ENCODE measurements at regions not wholly inside any gene's neighbourhood (a gene's known extent, or its start where the extent isn't known, plus 50 kb on each side); places are given as distances from the start of the nearest gene placed in this dataset.
"Not testable (repeated sequence)": the region's sequence is repeated elsewhere in the genome, so short reads cannot be mapped to it uniquely, and the experiment has no call there.

DNA sequence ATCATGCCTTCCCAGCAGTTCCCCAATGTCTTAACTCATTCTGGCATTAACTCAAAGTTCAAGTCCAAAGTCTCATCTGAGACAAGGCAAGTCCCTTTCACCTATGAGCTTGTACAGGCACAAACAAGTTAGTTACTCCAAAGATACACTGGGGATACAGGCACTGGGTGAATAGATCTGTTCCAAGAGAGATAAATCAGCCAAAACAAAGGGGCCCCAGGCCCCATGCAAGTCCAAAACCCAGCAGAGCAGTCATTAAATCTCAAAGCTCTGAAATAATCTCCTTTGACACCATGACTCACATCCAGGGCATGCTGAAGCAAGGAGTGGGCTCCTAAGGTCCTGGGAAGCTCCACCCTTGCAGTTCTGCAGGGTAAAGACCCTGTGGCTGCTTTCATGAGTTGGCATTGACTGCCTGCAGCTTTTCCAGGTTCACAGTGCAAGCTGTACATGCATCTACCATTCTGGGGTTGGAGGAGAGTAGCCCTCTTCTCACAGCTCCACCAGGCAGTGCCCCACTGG lies 332.2 kb upstream of the KIF2B start:
- Histone ChIP-seq H3K9ac (ENCODE audit: low read depth, low read length) (no peak overlapping the region), H3K36me3 (ENCODE audit: insufficient read depth, low read length) (no peaks in the 10 kb centered on the region), H3K4me2 (ENCODE audit: low read length) (no peak overlapping the region), H3K9me3 (replicated peaks; ENCODE audit: low read length) (peaks cover 3% of the 10 kb centered on the region), H3K4me1 (ENCODE audit: control insufficient read depth, insufficient read depth, low read length) (no peaks in the 10 kb centered on the region), H3K4me3 (ENCODE audit: low read length) (no peak overlapping the region), H3K27me3 (ENCODE audit: control insufficient read depth, insufficient read depth, low read length) (no peaks in the 10 kb centered on the region)

GRCh38 chr17:53483704-53484103 lies 339.0 kb upstream of the KIF2B start:
- no peaks in the 10 kb centered on the region for H3K36me3 ChIP-seq (ENCODE audit: insufficient read depth, low read length)
- H3K4me2 ChIP-seq (ENCODE audit: low read length) = no peak overlapping the region
- no peak overlapping the region for H3K9ac ChIP-seq (ENCODE audit: low read depth, low read length)
- H3K4me1 ChIP-seq (ENCODE audit: control insufficient read depth, insufficient read depth, low read length) = no peaks in the 10 kb centered on the region
- H3K4me3 ChIP-seq (ENCODE audit: low read length) = no peak overlapping the region
- H3K27me3 ChIP-seq (ENCODE audit: control insufficient read depth, insufficient read depth, low read length) = no peaks in the 10 kb centered on the region
- no peaks in the 10 kb centered on the region for H3K9me3 ChIP-seq (replicated peaks; ENCODE audit: low read length)

GRCh38 chr17:53475002-53475401 lies 347.7 kb upstream of the KIF2B start:
- no peak overlapping the region for H3K9ac ChIP-seq (ENCODE audit: low read depth, low read length)
- H3K4me2 ChIP-seq (ENCODE audit: low read length) = no peak overlapping the region
- no peak overlapping the region for H3K4me3 ChIP-seq (ENCODE audit: low read length)
- no peaks in the 10 kb centered on the region for H3K36me3 ChIP-seq (ENCODE audit: insufficient read depth, low read length)
- H3K4me1 ChIP-seq (ENCODE audit: control insufficient read depth, insufficient read depth, low read length) = no peaks in the 10 kb centered on the region
- H3K9me3 ChIP-seq (replicated peaks; ENCODE audit: low read length) = no peaks in the 10 kb centered on the region
- no peaks in the 10 kb centered on the region for H3K27me3 ChIP-seq (ENCODE audit: control insufficient read depth, insufficient read depth, low read length)

DNA sequence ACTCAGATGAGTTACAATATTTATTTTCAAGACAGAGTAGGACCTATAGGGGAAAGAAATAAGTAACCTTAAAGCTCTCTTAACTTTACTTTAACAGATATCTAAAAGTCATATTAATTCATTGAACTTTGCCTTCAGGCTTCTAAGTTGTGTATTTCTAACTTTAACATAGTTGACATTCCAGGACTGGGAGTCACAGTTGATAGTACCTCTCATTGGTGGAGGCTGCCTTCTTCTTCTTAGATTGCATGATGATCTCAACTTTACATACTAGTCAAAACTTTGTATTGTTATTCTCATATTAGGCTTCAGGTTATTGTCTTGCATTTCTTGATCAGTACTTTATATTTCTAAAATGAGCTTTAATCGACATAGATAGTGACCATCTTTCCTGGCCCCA lies 350.1 kb upstream of the KIF2B start:
- Histone ChIP-seq H3K4me1 (ENCODE audit: control insufficient read depth, insufficient read depth, low read length) (no peaks in the 10 kb centered on the region), H3K4me2 (ENCODE audit: low read length) (no peak overlapping the region), H3K9me3 (replicated peaks; ENCODE audit: low read length) (no peaks in the 10 kb centered on the region), H3K36me3 (ENCODE audit: insufficient read depth, low read length) (no peaks in the 10 kb centered on the region), H3K4me3 (ENCODE audit: low read length) (no peak overlapping the region), H3K27me3 (ENCODE audit: control insufficient read depth, insufficient read depth, low read length) (no peaks in the 10 kb centered on the region), H3K9ac (ENCODE audit: low read depth, low read length) (no peak overlapping the region)

- H3K36me3 ChIP-seq (ENCODE audit: insufficient read depth, low read length) = no peaks in the 10 kb centered on the region
- no peaks in the 10 kb centered on the region for H3K4me1 ChIP-seq (ENCODE audit: control insufficient read depth, insufficient read depth, low read length)
- no peak overlapping the region for H3K4me2 ChIP-seq (ENCODE audit: low read length)
- no peak overlapping the region for H3K4me3 ChIP-seq (ENCODE audit: low read length)
- H3K9me3 ChIP-seq (replicated peaks; ENCODE audit: low read length) = no peaks in the 10 kb centered on the region
- no peak overlapping the region for H3K9ac ChIP-seq (ENCODE audit: low read depth, low read length)
- no peaks in the 10 kb centered on the region for H3K27me3 ChIP-seq (ENCODE audit: control insufficient read depth, insufficient read depth, low read length)
These were observed 351.2 kb upstream of the KIF2B start for GRCh38 chr17:53471514-53471913.

- Histone ChIP-seq H3K9ac (ENCODE audit: low read depth, low read length) (no peak overlapping the region), H3K9me3 (replicated peaks; ENCODE audit: low read length) (no peaks in the 10 kb centered on the region), H3K4me3 (ENCODE audit: low read length) (no peak overlapping the region), H3K4me2 (ENCODE audit: low read length) (no peak overlapping the region), H3K36me3 (ENCODE audit: insufficient read depth, low read length) (no peaks in the 10 kb centered on the region), H3K27me3 (ENCODE audit: control insufficient read depth, insufficient read depth, low read length) (no peaks in the 10 kb centered on the region), H3K4me1 (ENCODE audit: control insufficient read depth, insufficient read depth, low read length) (no peaks in the 10 kb centered on the region)
These were observed 352.1 kb upstream of the KIF2B start for GRCh38 chr17:53470626-53471025.

DNA sequence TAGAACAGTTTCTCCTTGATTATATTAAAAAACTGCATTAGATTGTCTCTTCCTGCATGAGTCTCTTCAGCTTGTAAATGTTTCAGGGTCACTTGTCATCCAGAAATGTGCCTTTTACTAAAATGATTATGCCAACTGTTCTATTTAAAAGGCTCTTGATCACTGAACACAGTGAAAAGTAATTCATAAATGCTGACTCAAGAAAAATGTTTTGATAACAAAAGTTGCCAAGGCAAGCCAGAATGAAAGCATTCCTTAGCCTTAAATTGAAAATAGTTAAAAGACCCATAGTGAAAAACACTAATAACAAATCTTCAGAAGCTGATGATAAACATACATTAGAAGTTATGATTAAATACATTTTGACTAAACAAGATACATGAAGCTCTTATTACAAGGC lies 356.0 kb upstream of the KIF2B start:
- H3K4me3 ChIP-seq (ENCODE audit: low read length) = no peak overlapping the region
- no peaks in the 10 kb centered on the region for H3K4me1 ChIP-seq (ENCODE audit: control insufficient read depth, insufficient read depth, low read length)
- H3K9me3 ChIP-seq (replicated peaks; ENCODE audit: low read length) = no peaks in the 10 kb centered on the region
- no peaks in the 10 kb centered on the region for H3K27me3 ChIP-seq (ENCODE audit: control insufficient read depth, insufficient read depth, low read length)
- H3K4me2 ChIP-seq (ENCODE audit: low read length) = no peak overlapping the region
- H3K9ac ChIP-seq (ENCODE audit: low read depth, low read length) = no peak overlapping the region
- no peaks in the 10 kb centered on the region for H3K36me3 ChIP-seq (ENCODE audit: insufficient read depth, low read length)

- H3K9me3 ChIP-seq (replicated peaks; ENCODE audit: low read length); H3K36me3 ChIP-seq (ENCODE audit: insufficient read depth, low read length); H3K9ac ChIP-seq (ENCODE audit: low read depth, low read length); H3K4me1 ChIP-seq (ENCODE audit: control insufficient read depth, insufficient read depth, low read length); H3K4me2 ChIP-seq (ENCODE audit: low read length); H3K27me3 ChIP-seq (ENCODE audit: control insufficient read depth, insufficient read depth, low read length); H3K4me3 ChIP-seq (ENCODE audit: low read length): not testable (repeated sequence)
These were observed 358.3 kb upstream of the KIF2B start for GRCh38 chr17:53464396-53464795.

DNA sequence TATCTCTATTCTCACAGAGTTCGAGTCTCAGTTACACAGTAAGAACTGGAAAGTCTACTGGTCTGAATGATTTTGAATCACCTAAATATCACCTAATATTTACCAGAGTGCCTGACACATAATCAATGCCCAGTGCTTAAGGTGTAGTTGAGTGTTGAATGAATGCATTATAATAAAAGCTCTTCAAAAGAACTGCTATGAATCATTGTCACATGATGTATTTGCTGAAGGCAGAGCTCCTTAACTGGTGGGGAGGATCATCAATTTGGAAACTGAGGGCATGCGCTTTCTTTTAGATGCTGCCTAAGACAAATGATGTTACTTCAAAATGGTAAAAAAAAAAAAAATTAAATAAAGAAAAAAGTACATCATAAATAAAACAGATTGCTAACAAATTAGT lies 359.4 kb upstream of the KIF2B start:
- Histone ChIP-seq H3K36me3 (ENCODE audit: insufficient read depth, low read length) (no peaks in the 10 kb centered on the region), H3K4me1 (ENCODE audit: control insufficient read depth, insufficient read depth, low read length) (no peaks in the 10 kb centered on the region), H3K4me3 (ENCODE audit: low read length) (no peak overlapping the region), H3K9me3 (replicated peaks; ENCODE audit: low read length) (no peaks in the 10 kb centered on the region), H3K27me3 (ENCODE audit: control insufficient read depth, insufficient read depth, low read length) (no peaks in the 10 kb centered on the region), H3K4me2 (ENCODE audit: low read length) (no peak overlapping the region), H3K9ac (ENCODE audit: low read depth, low read length) (no peak overlapping the region)

DNA sequence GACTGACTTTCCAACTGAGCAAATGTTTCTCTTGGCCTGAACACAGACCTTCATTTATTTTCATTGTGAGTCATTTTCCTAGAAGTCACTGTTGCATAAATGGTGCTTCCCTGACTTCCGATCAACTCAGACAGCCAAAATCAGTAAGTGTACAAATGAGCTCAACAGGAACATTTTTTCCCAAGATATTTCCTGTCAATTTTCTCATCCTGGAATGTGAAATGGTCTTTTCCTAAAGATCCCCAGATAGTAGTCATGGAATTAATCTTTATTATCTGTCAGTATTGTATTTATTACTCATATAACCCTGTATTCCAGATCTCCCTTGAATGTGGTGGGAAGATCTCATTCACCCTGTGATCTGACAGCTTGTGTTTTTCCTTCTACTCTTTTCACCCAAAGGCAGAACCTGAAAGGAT lies 360.3 kb upstream of the KIF2B start:
- H3K9ac ChIP-seq (ENCODE audit: low read depth, low read length) = no peak overlapping the region
- peaks cover 3% of the 10 kb centered on the region for H3K9me3 ChIP-seq (replicated peaks; ENCODE audit: low read length)
- H3K4me2 ChIP-seq (ENCODE audit: low read length) = no peak overlapping the region
- no peaks in the 10 kb centered on the region for H3K27me3 ChIP-seq (ENCODE audit: control insufficient read depth, insufficient read depth, low read length)
- H3K4me3 ChIP-seq (ENCODE audit: low read length) = no peak overlapping the region
- no peaks in the 10 kb centered on the region for H3K4me1 ChIP-seq (ENCODE audit: control insufficient read depth, insufficient read depth, low read length)
- H3K36me3 ChIP-seq (ENCODE audit: insufficient read depth, low read length) = no peaks in the 10 kb centered on the region

DNA sequence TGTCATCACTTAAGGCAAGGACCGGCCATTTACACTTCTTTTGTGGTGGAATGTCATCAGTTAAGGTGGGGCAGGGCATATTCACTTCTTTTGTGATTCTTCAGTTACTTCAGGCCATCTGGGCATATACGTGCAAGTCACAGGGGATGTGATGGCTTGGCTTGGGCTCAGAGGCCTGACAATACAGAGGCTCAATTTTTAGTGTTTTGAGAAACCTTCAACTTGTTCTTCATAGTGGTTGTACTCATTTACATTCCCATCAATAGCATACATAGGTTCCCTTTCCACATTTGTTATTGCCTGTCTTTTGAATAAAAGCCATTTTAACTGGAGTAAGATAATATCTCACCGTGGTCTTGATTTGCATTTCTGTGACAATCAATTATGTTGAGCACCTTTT lies 366.8 kb upstream of the KIF2B start:
- H3K4me2 ChIP-seq (ENCODE audit: low read length); H3K4me1 ChIP-seq (ENCODE audit: control insufficient read depth, insufficient read depth, low read length); H3K27me3 ChIP-seq (ENCODE audit: control insufficient read depth, insufficient read depth, low read length); H3K36me3 ChIP-seq (ENCODE audit: insufficient read depth, low read length); H3K9ac ChIP-seq (ENCODE audit: low read depth, low read length); H3K4me3 ChIP-seq (ENCODE audit: low read length); H3K9me3 ChIP-seq (replicated peaks; ENCODE audit: low read length): not testable (repeated sequence)

DNA sequence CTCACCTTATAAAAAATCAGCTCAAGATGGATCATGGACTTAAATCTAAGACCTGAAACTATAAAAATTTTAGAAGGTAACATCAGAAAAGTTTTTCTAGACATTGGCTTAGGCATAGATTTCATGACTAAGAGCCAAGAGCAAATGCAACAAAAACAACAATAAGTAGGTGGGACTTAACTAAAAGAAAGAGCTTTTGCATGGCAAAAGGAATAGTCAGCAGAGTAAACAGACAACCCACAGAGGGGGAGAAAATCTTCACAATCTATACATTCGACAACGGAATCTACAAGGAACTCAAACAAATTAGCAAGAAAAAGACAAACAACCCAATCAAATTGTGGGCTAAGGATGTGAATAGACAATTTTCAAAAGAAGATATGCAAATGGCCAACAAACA lies 368.4 kb upstream of the KIF2B start:
- no peak overlapping the region for H3K4me2 ChIP-seq (ENCODE audit: low read length)
- no peaks in the 10 kb centered on the region for H3K36me3 ChIP-seq (ENCODE audit: insufficient read depth, low read length)
- peaks cover 3% of the 10 kb centered on the region for H3K9me3 ChIP-seq (replicated peaks; ENCODE audit: low read length)
- no peaks in the 10 kb centered on the region for H3K4me1 ChIP-seq (ENCODE audit: control insufficient read depth, insufficient read depth, low read length)
- H3K27me3 ChIP-seq (ENCODE audit: control insufficient read depth, insufficient read depth, low read length) = no peaks in the 10 kb centered on the region
- no peak overlapping the region for H3K4me3 ChIP-seq (ENCODE audit: low read length)
- no peak overlapping the region for H3K9ac ChIP-seq (ENCODE audit: low read depth, low read length)

Data from skeletal muscle satellite cell (primary cell).